HCT116 (cell line): ENCODE measurements at regions not wholly inside any gene's neighbourhood (a gene's known extent, or its start where the extent isn't known, plus 50 kb on each side); places are given as distances from the start of the nearest gene placed in this dataset.
"Not testable (repeated sequence)": the region's sequence is repeated elsewhere in the genome, so short reads cannot be mapped to it uniquely, and the experiment has no call there.

ENCODE experiments used
- ATAC-seq: fragments of 200-7000 bp; cut with Tn5 transposase; 2 replicates; pipeline ENCODE4 v1.9.1; 2020; ENCODE audit warnings: mild to moderate bottlenecking, moderate library complexity
- BruUV-seq: library from RNA; stranded (reverse); fragments of 400-500 nt; replicated peaks from 2 replicates; lab custom pipeline; 2021; lab: Mats Ljungman, UMichigan
- CTCF ChIA-PET: fragments of 300-600 bp; sonication (Branson Sonifier 250); formaldehyde crosslinking; loops from one replicate; lab custom pipeline; 2021; ENCODE audit warnings: antibody characterized with exemption; lab: Charles Lee
- POLR2A ChIA-PET: fragments of 300-600, 350-600 bp; sonication (Branson Sonifier 250); formaldehyde crosslinking; loops from one replicate; lab custom pipeline; 2021; ENCODE audit warnings: antibody characterized with exemption; lab: Charles Lee
- RAD21 ChIA-PET, 2 experiments: fragments of 300-600 bp; sonication (Branson Sonifier 250); formaldehyde crosslinking; loops; one replicate each; lab custom pipeline; 2023; ENCODE audit warnings: low total read pairs in 2 of 2; ENCODE audit not compliant: uncharacterized antibody in 2 of 2, unreplicated experiment in 2 of 2, low non-redundant PET in 1 of 2; lab: Charles Lee
- DNase-seq: peaks from one replicate; pipeline ENCODE4 v3.0.0-alpha.2; 2010; ENCODE audit warnings: low read depth, low spot score
- H2AFZ ChIP-seq: fragments of 200-600 bp; shearing (Covaris generic), sonication (generic); 2 replicates; pipeline ENCODE4 v1.6.1; 2017; ENCODE audit warnings: low read depth, mixed run types, mixed read lengths, antibody characterized with exemption, low read length; ENCODE audit not compliant: poor library complexity, severe bottlenecking
- H3K27ac ChIP-seq: 2 replicates; pipeline ENCODE4 v1.5.1; 2012; ENCODE audit warnings: low read depth, low read length
- H3K27me3 ChIP-seq: fragments of 200-600 bp; sonication (generic); 2 replicates; pipeline ENCODE4 v1.6.1; 2016; ENCODE audit warnings: mixed run types, low read length, mixed read lengths; ENCODE audit not compliant: insufficient read depth
- H3K36me3 ChIP-seq, 2 experiments: fragments of 200-500 bp in 1 of 2; fragments of 200-600 bp in 1 of 2; sonication (Bioruptor generic) in 1 of 2; sonication (generic) in 1 of 2; 2 replicates each; pipeline versions ENCODE4 v1.5.1 to v1.6.1; 2014 to 2016; ENCODE audit warnings: low read length in 2 of 2, inconsistent platforms in 1 of 2, mixed read lengths in 1 of 2, mixed run types in 1 of 2; ENCODE audit not compliant: insufficient read depth in 2 of 2, control insufficient read depth in 1 of 2
- H3K4me1 ChIP-seq, 2 experiments: fragments of 200-600 bp in 1 of 2; sonication (generic) in 1 of 2; 2 replicates each; pipeline versions ENCODE4 v1.5.1 to v1.6.1; 2012 to 2017; ENCODE audit warnings: low read length in 2 of 2, inconsistent platforms in 1 of 2, mild to moderate bottlenecking in 1 of 2, mixed read lengths in 1 of 2, mixed run types in 1 of 2, moderate library complexity in 1 of 2; ENCODE audit not compliant: insufficient read depth in 2 of 2, control insufficient read depth in 1 of 2
- H3K4me2 ChIP-seq: fragments of 200-600 bp; sonication (generic); 2 replicates; pipeline ENCODE4 v1.6.1; 2017; ENCODE audit warnings: mixed run types, low read length, mixed read lengths
- H3K4me3 ChIP-seq, 2 experiments: fragments of 200-600 bp in 1 of 2; sonication (generic) in 1 of 2; replicated peaks in 1 of 2; 2 replicates each; pipeline ENCODE4 v1.5.1; 2011 to 2016; ENCODE audit warnings: low read length in 2 of 2, control low read depth in 1 of 2, low read depth in 1 of 2, mild to moderate bottlenecking in 1 of 2, mixed read lengths in 1 of 2, mixed run types in 1 of 2
- H3K79me2 ChIP-seq: fragments of 200-600 bp; sonication (generic); 2 replicates; pipeline ENCODE4 v1.6.1; 2017; ENCODE audit warnings: mild to moderate bottlenecking, mixed run types, low read length, moderate library complexity, mixed read lengths; ENCODE audit not compliant: insufficient read depth
- H3K9ac ChIP-seq: fragments of 200-600 bp; sonication (generic); 2 replicates; pipeline ENCODE4 v1.6.1; 2016; ENCODE audit warnings: low read length, mixed read lengths
- H3K9me2 ChIP-seq: fragments of 200-600 bp; sonication (generic), shearing (Covaris generic); 2 replicates; pipeline ENCODE4 v1.6.1; 2017; ENCODE audit warnings: mixed run types, mild to moderate bottlenecking, moderate library complexity; ENCODE audit not compliant: insufficient read depth
- H3K9me3 ChIP-seq, 2 experiments: fragments of 200-500 bp in 1 of 2; fragments of 200-600 bp in 1 of 2; sonication (Bioruptor generic) in 1 of 2; sonication (generic) in 1 of 2; 2 replicates each; pipeline ENCODE4 v1.6.1; 2014 to 2017; ENCODE audit warnings: low read length in 2 of 2, mixed read lengths in 2 of 2, inconsistent platforms in 1 of 2, low read depth in 1 of 2, mild to moderate bottlenecking in 1 of 2, mixed run types in 1 of 2, moderate library complexity in 1 of 2; ENCODE audit not compliant: control insufficient read depth in 1 of 2, insufficient read depth in 1 of 2
- H4K20me1 ChIP-seq: fragments of 200-600 bp; sonication (generic), shearing (Covaris generic); 2 replicates; pipeline ENCODE4 v1.6.1; 2017; ENCODE audit warnings: mixed run types, mild to moderate bottlenecking, moderate library complexity; ENCODE audit not compliant: insufficient read depth
- EZH2 ChIP-seq: fragments of 200-600 bp; sonication (generic); IDR thresholded peaks from 2 replicates; pipeline ENCODE4 v1.6.1; 2017; ENCODE audit warnings: antibody characterized with exemption, mixed run types
- JUND ChIP-seq: IDR thresholded peaks from 2 replicates; pipeline ENCODE4 v1.6.1; 2012
- POLR2A ChIP-seq: IDR thresholded peaks from 2 replicates; pipeline ENCODE4 v1.7.0; 2011; ENCODE audit warnings: borderline replicate concordance; ENCODE audit not compliant: insufficient read depth, insufficient read length; ENCODE audit errors: extremely low read depth
- RAD21 ChIP-seq: IDR thresholded peaks from 2 replicates; pipeline ENCODE4 v1.6.1; 2012; ENCODE audit warnings: low read depth, mild to moderate bottlenecking
- SP1 ChIP-seq: IDR thresholded peaks from 2 replicates; pipeline ENCODE4 v1.6.1; 2012; ENCODE audit warnings: low read depth
- SRF ChIP-seq: IDR thresholded peaks from 2 replicates; pipeline ENCODE4 v1.6.1; 2012; ENCODE audit warnings: low read depth
- TCF7L2 ChIP-seq: IDR thresholded peaks from 2 replicates; pipeline ENCODE4 v1.7.0; 2011; ENCODE audit warnings: borderline replicate concordance, inconsistent platforms; ENCODE audit not compliant: insufficient read depth, insufficient read length; ENCODE audit errors: extremely low read depth
- intact Hi-C: fragments of 100-400 bp; cut with micrococcal nuclease; formaldehyde crosslinking; loops from 2 replicates; pipeline ENCODE4 v1.10.0; 2022

DNA sequence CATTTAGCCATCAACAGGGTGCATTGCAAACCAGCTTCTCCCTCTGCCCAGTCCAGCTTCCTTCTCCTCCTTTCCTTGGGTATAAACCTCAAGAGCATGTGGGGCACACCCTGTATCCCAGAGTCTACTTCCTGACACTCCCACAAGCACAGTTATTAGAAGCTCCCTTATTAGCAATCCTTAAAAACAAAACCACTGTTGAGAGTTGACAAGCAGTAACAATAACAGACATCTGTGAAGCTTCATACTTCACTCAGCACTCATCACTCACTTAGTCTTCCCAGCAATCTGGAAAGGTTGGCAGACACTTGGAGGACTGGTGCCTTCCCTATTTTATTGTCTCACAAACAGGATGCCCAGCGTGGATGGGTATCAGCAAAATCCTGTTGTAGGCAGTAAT, 155.5 kb upstream of the PROK2 start:
- peaks cover 40% of the 10 kb centered on the region; the same call in 1 of the 2 replicates for H3K27me3 ChIP-seq
- POLR2A ChIA-PET: no interaction called here
- CTCF ChIA-PET: interaction anchor here (0.9 to 1.6 kb wide), 2 partner anchors 10 kb away, joined by 4 read pairs; no protein-coding TSS in a partner anchor
- no peak for DNase-seq
- H3K4me3 ChIP-seq: no peak overlapping the region
- H3K9me2 ChIP-seq: no peaks in the 10 kb centered on the region
- no peaks in the 10 kb centered on the region for H3K9me3 ChIP-seq
- no peak overlapping the region for H3K4me2 ChIP-seq
- TF ChIP-seq RAD21 (no peak), SRF (no peak), POLR2A (no peak), JUND (no peak), EZH2 (no peak), SP1 (no peak), TCF7L2 (no peak)
- no peak overlapping the region for H3K9ac ChIP-seq
- RAD21 ChIA-PET: no interaction called here
- no peaks in the 10 kb centered on the region for H4K20me1 ChIP-seq
- ATAC-seq: no peak
- no TSS peak for BruUV-seq
- H3K36me3 ChIP-seq: no peaks in the 10 kb centered on the region
- intact Hi-C loops: no loop called here
- H3K4me1 ChIP-seq: no peaks in the 10 kb centered on the region
- no peak overlapping the region for H3K27ac ChIP-seq
- no peaks in the 10 kb centered on the region for H3K79me2 ChIP-seq
- no peak overlapping the region for H2AFZ ChIP-seq

DNA sequence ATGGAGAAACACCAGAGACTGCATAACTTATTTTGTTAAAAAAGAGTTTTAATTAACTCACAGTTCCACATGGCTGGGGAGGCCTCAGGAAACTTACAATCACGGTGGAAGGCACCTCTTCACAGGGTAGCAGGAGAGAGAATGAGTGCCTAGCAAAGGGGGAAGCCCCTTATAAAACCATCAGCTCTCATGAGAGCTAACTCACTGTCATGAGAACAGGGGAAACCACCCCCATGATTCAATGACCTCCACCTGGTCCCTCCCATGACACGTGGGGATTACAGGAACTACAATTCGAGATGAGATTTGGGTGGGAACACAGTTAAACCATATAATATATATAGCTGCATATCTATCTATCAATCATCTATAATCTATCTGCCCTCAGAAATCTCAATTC, 153.1 kb upstream of the PROK2 start:
- DNase-seq, CTCF ChIA-PET, H3K27ac ChIP-seq, H2AFZ ChIP-seq, H3K36me3 ChIP-seq, RAD21 ChIA-PET, H3K9me2 ChIP-seq, POLR2A ChIA-PET, H3K4me1 ChIP-seq, H3K4me2 ChIP-seq, H3K4me3 ChIP-seq, BruUV-seq, H3K79me2 ChIP-seq, H4K20me1 ChIP-seq, H3K9me3 ChIP-seq, intact Hi-C loops, ATAC-seq, H3K9ac ChIP-seq: not testable (repeated sequence)
- H3K27me3 ChIP-seq: peaks cover 40% of the 10 kb centered on the region; the same call in 1 of the 2 replicates
